Endodermal cell (in vitro differentiated cells): ENCODE measurements at regions not wholly inside any gene's neighbourhood (a gene's known extent, or its start where the extent isn't known, plus 50 kb on each side); places are given as distances from the start of the nearest gene placed in this dataset.

Experiments
- DNase-seq: peaks from one replicate; pipeline ENCODE4 v3.0.0-alpha.2; 2017
- H3K27ac ChIP-seq: 2 replicates; pipeline ENCODE4 v1.5.1; 2013; ENCODE audit warnings: mild to moderate bottlenecking, low read depth, low read length, moderate library complexity
- H3K27me3 ChIP-seq: 2 replicates; pipeline ENCODE4 v1.6.1; 2013; ENCODE audit warnings: mild to moderate bottlenecking, low read length, moderate library complexity; ENCODE audit not compliant: insufficient read depth, control insufficient read depth, poor library complexity, severe bottlenecking
- H3K36me3 ChIP-seq: 2 replicates; pipeline ENCODE4 v1.7.0; 2013; ENCODE audit warnings: mild to moderate bottlenecking, low read length, moderate library complexity; ENCODE audit not compliant: control insufficient read depth, insufficient read depth
- H3K4me1 ChIP-seq: one replicate; pipeline ENCODE4 v1.7.0; 2013; ENCODE audit warnings: low read length; ENCODE audit not compliant: control insufficient read depth, insufficient read depth
- H3K4me3 ChIP-seq: 2 replicates; pipeline ENCODE4 v1.5.1; 2013; ENCODE audit warnings: mild to moderate bottlenecking, low read length, moderate library complexity
- H3K9ac ChIP-seq: 2 replicates; pipeline ENCODE4 v1.6.1; 2013; ENCODE audit warnings: mild to moderate bottlenecking, low read length, moderate library complexity; ENCODE audit not compliant: poor library complexity, severe bottlenecking; ENCODE audit errors: extremely low read depth
- H3K9me3 ChIP-seq: 2 replicates; pipeline ENCODE4 v1.6.1; 2013; ENCODE audit warnings: mild to moderate bottlenecking, low read length, moderate library complexity; ENCODE audit not compliant: control insufficient read depth
- H3K27ac Mint-ChIP-seq: 2 replicates; pipeline ENCODE4 v1.8.0; 2020; ENCODE audit warnings: mixed read lengths
- H3K27me3 Mint-ChIP-seq: 2 replicates; pipeline ENCODE4 v1.8.0; 2021; ENCODE audit warnings: mild to moderate bottlenecking, mixed read lengths; ENCODE audit not compliant: insufficient read depth
- H3K36me3 Mint-ChIP-seq: 2 replicates; pipeline ENCODE4 v1.8.0; 2020; ENCODE audit warnings: low read depth, mixed read lengths
- H3K4me1 Mint-ChIP-seq: 2 replicates; pipeline ENCODE4 v1.8.0; 2020; ENCODE audit warnings: mixed read lengths
- H3K4me3 Mint-ChIP-seq: 2 replicates; pipeline ENCODE4 v1.8.0; 2020; ENCODE audit warnings: mild to moderate bottlenecking, moderate library complexity, mixed read lengths
- H3K9me3 Mint-ChIP-seq: 2 replicates; pipeline ENCODE4 v1.8.0; 2020; ENCODE audit warnings: mild to moderate bottlenecking, mixed read lengths
- CTCF ChIP-seq: fragments of 200-600 bp; sonication (generic); conservative IDR thresholded peaks from 2 replicates; pipeline ENCODE4 v1.5.0; 2021; ENCODE audit warnings: antibody characterized with exemption, mild to moderate bottlenecking
- WGBS, 2 experiments: methylation state at CpG; one replicate each; pipeline versions ENCODE4 v1.1.5 to v1.1.7; 2013; ENCODE audit warnings: missing lambda C conversion rate in 2 of 2, mixed read lengths in 1 of 2; ENCODE audit not compliant: insufficient coverage in 1 of 2, insufficient read length in 1 of 2; 5-methylcytosine and 5-hydroxymethylcytosine counted together

GRCh38 chr2:226483143-226483542 lies 316.5 kb downstream of the IRS1 start:
- H3K27me3 Mint-ChIP-seq, result no peaks in the 10 kb centered on the region
- no peak for TF ChIP-seq CTCF
- no peaks in the 10 kb centered on the region for H3K36me3 ChIP-seq
- H3K27me3 ChIP-seq, result no peaks in the 10 kb centered on the region
- H3K4me1 Mint-ChIP-seq, result peaks cover 34% of the 10 kb centered on the region
- no peak overlapping the region for H3K4me3 Mint-ChIP-seq
- H3K27ac Mint-ChIP-seq, result peak overlapping the region; percentile 85
- peak overlapping the region; percentile 80 for H3K27ac ChIP-seq
- no peak for DNase-seq
- no peak overlapping the region for H3K9ac ChIP-seq
- no peaks in the 10 kb centered on the region for H3K9me3 ChIP-seq
- no peak overlapping the region for H3K4me3 ChIP-seq
- no peaks in the 10 kb centered on the region for H3K9me3 Mint-ChIP-seq
- H3K36me3 Mint-ChIP-seq, result no peaks in the 10 kb centered on the region
- WGBS, 2 experiments, result 30 to 54% methylated on average over 5 of the region's 5 CpGs
- H3K4me1 ChIP-seq, result peaks cover 5% of the 10 kb centered on the region

GRCh38 chr2:226478109-226478809 lies 321.4 kb downstream of the IRS1 start:
- peak; percentile 61 for DNase-seq
- 58 to 76% methylated on average over 8 of the region's 8 CpGs for WGBS, 2 experiments

GRCh38 chr2:226477221-226478108 lies 322.2 kb downstream of the IRS1 start:
- Histone ChIP-seq H3K36me3 (no peaks in the 10 kb centered on the region), H3K27me3 (no peaks in the 10 kb centered on the region), H3K4me3 (no peak overlapping the region), H3K9ac (no peak overlapping the region), H3K9me3 (peaks cover 6% of the 10 kb centered on the region), H3K4me1 (no peaks in the 10 kb centered on the region), H3K27ac (peak overlapping the region; percentile 67)
- no peaks in the 10 kb centered on the region for H3K27me3 Mint-ChIP-seq
- no peak for TF ChIP-seq CTCF
- peaks cover 23% of the 10 kb centered on the region for H3K4me1 Mint-ChIP-seq
- H3K4me3 Mint-ChIP-seq, result no peak overlapping the region
- peak overlapping the region; percentile 86 for H3K27ac Mint-ChIP-seq
- DNase-seq, result no peak
- peaks cover 5% of the 10 kb centered on the region for H3K9me3 Mint-ChIP-seq
- H3K36me3 Mint-ChIP-seq, result no peaks in the 10 kb centered on the region
- WGBS, 2 experiments, result 90 to 94% methylated on average over 6 to 9 of the region's 10 CpGs

More at GRCh38 chr2:226478109-226478809, 321.4 kb downstream of the IRS1 start:
- Mint-ChIP-seq H3K4me1 (peaks cover 30% of the 10 kb centered on the region), H3K9me3 (peaks cover 5% of the 10 kb centered on the region), H3K27me3 (no peaks in the 10 kb centered on the region), H3K36me3 (no peaks in the 10 kb centered on the region), H3K4me3 (no peak overlapping the region), H3K27ac (peak overlapping the region; percentile 86)
- H3K9me3 ChIP-seq, result peaks cover under 1% of the 10 kb centered on the region
- H3K4me3 ChIP-seq, result no peak overlapping the region
- H3K27me3 ChIP-seq, result no peaks in the 10 kb centered on the region
- no peak overlapping the region for H3K9ac ChIP-seq
- no peaks in the 10 kb centered on the region for H3K36me3 ChIP-seq
- peaks cover 5% of the 10 kb centered on the region for H3K4me1 ChIP-seq
- H3K27ac ChIP-seq, result peak overlapping the region; percentile 67
- TF ChIP-seq CTCF, result no peak
